Mesendoderm (in vitro differentiated cells): ENCODE measurements at regions not wholly inside any gene's neighbourhood (a gene's known extent, or its start where the extent isn't known, plus 50 kb on each side); places are given as distances from the start of the nearest gene placed in this dataset.

Source experiments
- DNase-seq: peaks from one replicate; pipeline ENCODE4 v3.0.0; 2013
- H2AK5ac ChIP-seq: 2 replicates; pipeline ENCODE4 v1.6.1; 2013; ENCODE audit warnings: low read length, inconsistent platforms
- H2BK120ac ChIP-seq: 2 replicates; pipeline ENCODE4 v1.6.1; 2013; ENCODE audit warnings: low read depth, mild to moderate bottlenecking, low read length, moderate library complexity, mixed read lengths
- H2BK15ac ChIP-seq: replicated peaks from 2 replicates; pipeline ENCODE4 v1.6.1; 2013; ENCODE audit warnings: low read depth, mild to moderate bottlenecking, moderate library complexity
- H2BK5ac ChIP-seq: 2 replicates; pipeline ENCODE4 v1.6.1; 2013; ENCODE audit warnings: low read length, inconsistent platforms
- H3K18ac ChIP-seq: 2 replicates; pipeline ENCODE4 v1.6.1; 2013; ENCODE audit warnings: mild to moderate bottlenecking, low read length, mixed read lengths
- H3K23ac ChIP-seq: one replicate; pipeline ENCODE4 v1.6.1; 2013; ENCODE audit warnings: low read length
- H3K27ac ChIP-seq: 2 replicates; pipeline ENCODE4 v1.5.1; 2013; ENCODE audit warnings: low read depth, mild to moderate bottlenecking, inconsistent platforms, low read length, moderate library complexity
- H3K27me3 ChIP-seq: 2 replicates; pipeline ENCODE4 v1.6.1; 2013; ENCODE audit warnings: low read length, control low read depth, mild to moderate bottlenecking, inconsistent platforms; ENCODE audit not compliant: insufficient read depth, poor library complexity
- H3K36me3 ChIP-seq: 2 replicates; pipeline ENCODE4 v1.6.1; 2013; ENCODE audit warnings: low read length, inconsistent platforms; ENCODE audit not compliant: control insufficient read depth, insufficient read depth
- H3K4ac ChIP-seq: one replicate; pipeline ENCODE4 v1.6.1; 2013; ENCODE audit warnings: low read depth, mild to moderate bottlenecking, low read length, moderate library complexity
- H3K4me1 ChIP-seq: 2 replicates; pipeline ENCODE4 v1.6.1; 2013; ENCODE audit warnings: low read depth, low read length, inconsistent platforms; ENCODE audit not compliant: control insufficient read depth
- H3K4me2 ChIP-seq: 2 replicates; pipeline ENCODE4 v1.6.1; 2013; ENCODE audit warnings: low read length
- H3K4me3 ChIP-seq: 2 replicates; pipeline ENCODE4 v1.5.1; 2013; ENCODE audit warnings: mild to moderate bottlenecking, low read length
- H3K56ac ChIP-seq: one replicate; pipeline ENCODE4 v1.6.1; 2013; ENCODE audit warnings: low read length
- H3K79me1 ChIP-seq: 2 replicates; pipeline ENCODE4 v1.6.1; 2013; ENCODE audit warnings: low read length, inconsistent platforms
- H3K79me2 ChIP-seq: 2 replicates; pipeline ENCODE4 v1.6.1; 2013; ENCODE audit warnings: mild to moderate bottlenecking, low read length; ENCODE audit not compliant: control insufficient read depth, insufficient read depth
- H3K9ac ChIP-seq: 2 replicates; pipeline ENCODE4 v1.6.1; 2013; ENCODE audit warnings: low read length, inconsistent platforms
- H4K5ac ChIP-seq: one replicate; pipeline ENCODE4 v1.6.1; 2013; ENCODE audit warnings: low read length
- H4K8ac ChIP-seq: one replicate; pipeline ENCODE4 v1.6.1; 2013; ENCODE audit warnings: low read depth, mild to moderate bottlenecking, control low read depth, low read length, moderate library complexity
- WGBS: extraction: QIAGEN DNeasy Blood & Tissue Kit; methylation state at CpG from one replicate; pipeline ENCODE4 v1.1.7; 2013; ENCODE audit warnings: low lambda C conversion rate, missing lambda C conversion rate; ENCODE audit not compliant: insufficient coverage; ENCODE audit errors: extremely low coverage; 5-methylcytosine and 5-hydroxymethylcytosine counted together

DNA sequence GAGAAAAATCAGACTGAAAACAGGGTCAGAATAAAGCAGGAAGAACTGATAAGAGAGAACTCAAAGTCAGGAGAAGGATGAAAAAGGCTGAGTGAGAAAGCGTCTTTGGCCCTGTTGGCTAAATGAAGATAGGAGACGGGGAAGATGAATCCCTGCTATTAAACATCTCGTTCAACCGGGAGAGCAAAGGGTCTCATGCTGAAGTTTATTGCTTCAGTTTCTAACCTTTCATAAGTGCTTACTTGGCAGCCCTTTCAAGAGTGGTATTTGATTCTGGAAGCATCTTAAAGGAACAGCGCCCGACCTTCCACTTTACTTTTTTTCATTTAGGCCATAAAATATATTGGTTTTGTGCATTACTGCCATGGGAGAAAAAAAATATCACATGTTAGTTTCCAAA is 288.3 kb upstream of the RBFOX1 start:
- Histone ChIP-seq H4K8ac (no peak overlapping the region), H3K56ac (no peak overlapping the region), H2BK5ac (no peak overlapping the region), H3K9ac (no peak overlapping the region), H2BK15ac (no peak overlapping the region), H2BK120ac (no peak overlapping the region), H3K4me1 (no peaks in the 10 kb centered on the region), H3K79me2 (no peaks in the 10 kb centered on the region), H3K27ac (no peak overlapping the region), H3K4me3 (no peak overlapping the region), H3K36me3 (no peaks in the 10 kb centered on the region), H4K5ac (no peak overlapping the region), H3K27me3 (no peaks in the 10 kb centered on the region), H3K4me2 (no peak overlapping the region), H3K23ac (no peak overlapping the region), H3K79me1 (no peaks in the 10 kb centered on the region), H3K18ac (no peak overlapping the region), H3K4ac (no peak overlapping the region), H2AK5ac (no peak overlapping the region)
- no CpG with 5 or more reads among the region's 6 CpGs for WGBS
- DNase-seq = no peak

GRCh38 chr16:7038475-7038874 is 294.2 kb upstream of the RBFOX1 start:
- Histone ChIP-seq H3K9ac (no peak overlapping the region), H3K4ac (no peak overlapping the region), H3K36me3 (no peaks in the 10 kb centered on the region), H3K27me3 (no peaks in the 10 kb centered on the region), H4K5ac (no peak overlapping the region), H2BK5ac (no peak overlapping the region), H4K8ac (no peak overlapping the region), H3K18ac (no peak overlapping the region), H3K4me1 (no peaks in the 10 kb centered on the region), H3K4me2 (no peak overlapping the region), H3K56ac (no peak overlapping the region), H3K27ac (no peak overlapping the region), H3K79me2 (no peaks in the 10 kb centered on the region), H2BK15ac (no peak overlapping the region), H3K4me3 (no peak overlapping the region), H2BK120ac (no peak overlapping the region), H3K79me1 (no peaks in the 10 kb centered on the region), H3K23ac (no peak overlapping the region), H2AK5ac (no peak overlapping the region)
- DNase-seq = no peak
- no CpG with 5 or more reads among the region's 4 CpGs for WGBS

DNA sequence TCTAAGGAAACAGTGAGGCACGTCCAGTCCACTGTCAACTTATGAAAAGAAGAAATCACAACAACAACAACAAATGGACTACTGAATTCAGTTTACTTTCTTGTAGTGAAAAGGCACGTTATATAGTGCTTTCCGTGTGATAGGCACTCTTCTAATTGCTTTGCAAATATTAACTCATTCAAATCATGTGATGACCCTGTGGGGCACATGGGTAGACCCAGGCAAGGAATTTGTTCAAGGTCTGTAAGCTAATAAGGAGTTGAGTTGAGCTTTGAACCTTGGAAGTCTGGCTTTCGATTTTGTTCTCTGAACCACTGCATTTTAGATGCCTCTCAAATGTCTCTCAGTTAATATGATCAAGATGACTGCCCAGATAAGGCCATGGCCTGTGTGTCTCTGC is 295.1 kb upstream of the RBFOX1 start:
- no peaks in the 10 kb centered on the region for H3K27me3 ChIP-seq
- WGBS = no CpG with 5 or more reads among the region's 4 CpGs
- no peak overlapping the region for H3K4me3 ChIP-seq
- no peak overlapping the region for H4K5ac ChIP-seq
- no peak overlapping the region for H2AK5ac ChIP-seq
- H3K27ac ChIP-seq = no peak overlapping the region
- no peak overlapping the region for H2BK15ac ChIP-seq
- H3K4me1 ChIP-seq = no peaks in the 10 kb centered on the region
- no peak overlapping the region for H3K4ac ChIP-seq
- no peak overlapping the region for H3K23ac ChIP-seq
- no peak overlapping the region for H3K18ac ChIP-seq
- no peak overlapping the region for H3K4me2 ChIP-seq
- no peaks in the 10 kb centered on the region for H3K79me1 ChIP-seq
- DNase-seq = no peak
- no peaks in the 10 kb centered on the region for H3K36me3 ChIP-seq
- H3K56ac ChIP-seq = no peak overlapping the region
- H4K8ac ChIP-seq = no peak overlapping the region
- H3K9ac ChIP-seq = no peak overlapping the region
- H2BK120ac ChIP-seq = no peak overlapping the region
- no peak overlapping the region for H2BK5ac ChIP-seq
- H3K79me2 ChIP-seq = no peaks in the 10 kb centered on the region

DNA sequence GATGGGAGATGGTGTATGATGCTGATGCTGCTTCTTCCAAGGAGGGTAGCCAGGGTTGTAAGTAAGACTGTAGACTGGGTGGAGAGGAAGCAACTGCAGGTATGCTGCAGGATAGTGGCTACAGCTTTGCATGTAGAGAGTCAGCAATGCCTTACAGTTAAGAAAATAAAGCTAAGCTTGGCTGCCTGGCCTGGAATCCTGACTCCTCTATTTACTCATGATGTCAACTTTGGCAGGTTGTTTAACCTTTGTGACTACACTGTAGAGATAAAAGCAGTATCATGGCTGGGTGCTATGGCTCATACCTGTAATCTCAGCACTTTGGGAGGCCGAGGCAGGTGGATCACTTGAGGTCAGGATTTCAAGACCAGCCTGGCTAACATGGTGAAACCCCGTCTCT is 301.6 kb upstream of the RBFOX1 start:
- Histone ChIP-seq H3K4ac (no peak overlapping the region), H3K56ac (no peak overlapping the region), H3K79me2 (no peaks in the 10 kb centered on the region), H3K27me3 (no peaks in the 10 kb centered on the region), H4K5ac (no peak overlapping the region), H3K23ac (no peak overlapping the region), H3K79me1 (no peaks in the 10 kb centered on the region), H3K27ac (no peak overlapping the region), H3K18ac (no peak overlapping the region), H2BK120ac (no peak overlapping the region), H4K8ac (no peak overlapping the region), H3K9ac (no peak overlapping the region), H2AK5ac (no peak overlapping the region), H3K4me3 (no peak overlapping the region), H3K4me1 (no peaks in the 10 kb centered on the region), H2BK15ac (no peak overlapping the region), H3K36me3 (no peaks in the 10 kb centered on the region), H3K4me2 (no peak overlapping the region), H2BK5ac (no peak overlapping the region)
- no CpG with 5 or more reads among the region's 2 CpGs for WGBS
- DNase-seq = no peak

- no peak overlapping the region for H2BK5ac ChIP-seq
- no peak overlapping the region for H3K23ac ChIP-seq
- no peak overlapping the region for H4K5ac ChIP-seq
- H3K79me1 ChIP-seq = no peaks in the 10 kb centered on the region
- no peak overlapping the region for H2BK120ac ChIP-seq
- peak; percentile 23 for DNase-seq
- no peak overlapping the region for H3K4me3 ChIP-seq
- H2BK15ac ChIP-seq = no peak overlapping the region
- H3K4me1 ChIP-seq = no peaks in the 10 kb centered on the region
- no peak overlapping the region for H3K4ac ChIP-seq
- no peak overlapping the region for H4K8ac ChIP-seq
- no peak overlapping the region for H3K18ac ChIP-seq
- no peak overlapping the region for H3K9ac ChIP-seq
- H3K27me3 ChIP-seq = no peaks in the 10 kb centered on the region
- no peaks in the 10 kb centered on the region for H3K36me3 ChIP-seq
- no peak overlapping the region for H3K4me2 ChIP-seq
- H2AK5ac ChIP-seq = no peak overlapping the region
- no peak overlapping the region for H3K27ac ChIP-seq
- no peaks in the 10 kb centered on the region for H3K79me2 ChIP-seq
- H3K56ac ChIP-seq = no peak overlapping the region
These were observed 305.2 kb upstream of the RBFOX1 start for GRCh38 chr16:7027401-7027800.

GRCh38 chr16:7026639-7027038 is 306.0 kb upstream of the RBFOX1 start:
- no peak overlapping the region for H2BK120ac ChIP-seq
- no peak overlapping the region for H3K4me2 ChIP-seq
- no peak overlapping the region for H3K18ac ChIP-seq
- no peak overlapping the region for H3K56ac ChIP-seq
- no peaks in the 10 kb centered on the region for H3K4me1 ChIP-seq
- no peak overlapping the region for H4K8ac ChIP-seq
- H2BK5ac ChIP-seq = no peak overlapping the region
- WGBS = no CpG with 5 or more reads among the region's 6 CpGs
- no peak overlapping the region for H3K4ac ChIP-seq
- no peaks in the 10 kb centered on the region for H3K36me3 ChIP-seq
- no peak for DNase-seq
- H3K79me2 ChIP-seq = no peaks in the 10 kb centered on the region
- no peaks in the 10 kb centered on the region for H3K79me1 ChIP-seq
- no peak overlapping the region for H3K4me3 ChIP-seq
- H2AK5ac ChIP-seq = no peak overlapping the region
- H3K23ac ChIP-seq = no peak overlapping the region
- H3K27ac ChIP-seq = no peak overlapping the region
- no peaks in the 10 kb centered on the region for H3K27me3 ChIP-seq
- no peak overlapping the region for H4K5ac ChIP-seq
- no peak overlapping the region for H3K9ac ChIP-seq
- no peak overlapping the region for H2BK15ac ChIP-seq
